ENCODE measurements at regions not wholly inside any gene's neighbourhood (a gene's known extent, or its start where the extent isn't known, plus 50 kb on each side); places are given as distances from the start of the nearest gene placed in this dataset.

DNA sequence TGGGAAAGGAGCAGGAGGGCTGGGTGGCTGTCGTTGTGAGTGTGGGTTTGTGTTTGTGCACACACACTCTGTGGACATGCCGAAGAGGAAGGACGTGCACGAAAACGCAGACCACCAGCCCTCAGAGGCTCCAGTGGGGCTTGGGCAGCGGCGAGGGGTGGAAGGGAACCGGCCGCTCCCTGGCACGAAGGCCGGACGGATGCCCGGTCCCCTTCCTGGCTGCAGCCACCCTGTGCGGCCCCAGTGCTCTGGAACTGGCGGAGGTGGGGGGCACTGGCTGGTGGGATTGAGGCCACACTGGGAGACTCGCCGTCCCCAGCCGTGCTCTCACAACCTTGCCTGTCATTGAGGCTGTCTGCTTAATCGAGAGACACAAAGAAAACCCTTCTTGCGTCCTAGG lies 852.6 kb upstream of the SALL3 start:
- Histone ChIP-seq H3K79me2 (ENCODE audit: control insufficient read depth, insufficient read depth, low read length) (no peaks in the 10 kb centered on the region), H3K9me3 (ENCODE audit: control insufficient read depth, low read depth, low read length) (peaks cover 22% of the 10 kb centered on the region), H3K9ac (ENCODE audit: control insufficient read depth, extremely low read depth, insufficient read depth, low read length) (no peak overlapping the region), H4K20me1 (ENCODE audit: control insufficient read depth, extremely low read depth, insufficient read depth, low read length) (no peaks in the 10 kb centered on the region), H3K9me1 (ENCODE audit: control insufficient read depth, extremely low read depth, insufficient read depth, low read length) (no peaks in the 10 kb centered on the region), H2AFZ (ENCODE audit: control insufficient read depth, low read length) (no peak overlapping the region), H3K4me3 (ENCODE audit: control insufficient read depth in 2 of 3, extremely low read depth in 1 of 3, insufficient read depth in 2 of 3, low read depth in 1 of 3, low read length in 3 of 3) (no peak overlapping the region), H3K4me1 (ENCODE audit: control insufficient read depth, extremely low read depth, insufficient read depth, low read length) (no peaks in the 10 kb centered on the region), H3K36me3 (ENCODE audit: control insufficient read depth in 2 of 2, extremely low read depth in 1 of 2, insufficient read depth in 2 of 2, low read length in 2 of 2) (no peaks in the 10 kb centered on the region), H3K4me2 (ENCODE audit: control insufficient read depth, extremely low read depth, insufficient read depth, low read depth, low read length) (no peak overlapping the region), H3K27ac (ENCODE audit: control insufficient read depth, insufficient read depth, low read length) (no peak overlapping the region), H3K27me3 (ENCODE audit: control insufficient read depth, extremely low read depth, insufficient read depth, low read length) (no peaks in the 10 kb centered on the region)
- TF ChIP-seq, protein P1, sequence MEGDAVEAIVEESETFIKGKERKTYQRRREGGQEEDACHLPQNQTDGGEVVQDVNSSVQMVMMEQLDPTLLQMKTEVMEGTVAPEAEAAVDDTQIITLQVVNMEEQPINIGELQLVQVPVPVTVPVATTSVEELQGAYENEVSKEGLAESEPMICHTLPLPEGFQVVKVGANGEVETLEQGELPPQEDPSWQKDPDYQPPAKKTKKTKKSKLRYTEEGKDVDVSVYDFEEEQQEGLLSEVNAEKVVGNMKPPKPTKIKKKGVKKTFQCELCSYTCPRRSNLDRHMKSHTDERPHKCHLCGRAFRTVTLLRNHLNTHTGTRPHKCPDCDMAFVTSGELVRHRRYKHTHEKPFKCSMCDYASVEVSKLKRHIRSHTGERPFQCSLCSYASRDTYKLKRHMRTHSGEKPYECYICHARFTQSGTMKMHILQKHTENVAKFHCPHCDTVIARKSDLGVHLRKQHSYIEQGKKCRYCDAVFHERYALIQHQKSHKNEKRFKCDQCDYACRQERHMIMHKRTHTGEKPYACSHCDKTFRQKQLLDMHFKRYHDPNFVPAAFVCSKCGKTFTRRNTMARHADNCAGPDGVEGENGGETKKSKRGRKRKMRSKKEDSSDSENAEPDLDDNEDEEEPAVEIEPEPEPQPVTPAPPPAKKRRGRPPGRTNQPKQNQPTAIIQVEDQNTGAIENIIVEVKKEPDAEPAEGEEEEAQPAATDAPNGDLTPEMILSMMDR (optimal IDR thresholded peaks at IDR 0.05 in 1 of 3, IDR thresholded peaks at IDR 0.05 in 1 of 3, conservative IDR thresholded peaks at IDR 0.05 in 1 of 3; ENCODE audit: extremely low read depth in 1 of 3, insufficient read depth in 2 of 3, low read length in 3 of 3) = no peak
- TF ChIP-seq EZH2 (IDR thresholded peaks at IDR 0.05; ENCODE audit: low read length) = no peak
- dilution Hi-C loops (cut with MboI; ENCODE audit: extremely low pct_ligation_motif_present, low sequenced_read_pairs) = no loop called here
- DNase-seq (ENCODE audit: low read depth, low spot score) = no peak
- no peak for FAIRE-seq

DNA sequence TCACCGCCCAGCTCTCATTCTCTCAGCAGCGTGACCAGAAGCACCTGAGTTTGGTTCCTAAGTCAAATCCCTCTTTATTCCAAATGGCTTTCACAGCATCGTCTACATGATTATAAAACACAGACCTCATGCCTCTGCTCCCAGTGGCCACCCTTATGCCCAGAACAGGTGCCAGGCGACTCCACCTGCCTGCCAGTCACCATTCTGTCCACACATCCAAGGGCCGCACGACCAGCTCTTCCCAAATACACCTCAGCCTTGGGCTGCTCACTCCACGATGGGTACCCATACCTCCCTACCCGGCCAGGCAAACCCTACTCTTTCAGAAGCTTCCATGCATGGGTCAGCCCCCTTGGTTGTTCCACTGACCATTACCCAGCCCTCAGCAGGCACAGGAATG lies 851.6 kb upstream of the SALL3 start:
- no peak overlapping the region for H2AFZ ChIP-seq (ENCODE audit: control insufficient read depth, low read length)
- H3K79me2 ChIP-seq (ENCODE audit: control insufficient read depth, insufficient read depth, low read length) = no peaks in the 10 kb centered on the region
- TF ChIP-seq, protein P1 (optimal IDR thresholded peaks at IDR 0.05 in 1 of 3, IDR thresholded peaks at IDR 0.05 in 1 of 3, conservative IDR thresholded peaks at IDR 0.05 in 1 of 3; ENCODE audit: extremely low read depth in 1 of 3, insufficient read depth in 2 of 3, low read length in 3 of 3) = no peak
- no peak for TF ChIP-seq EZH2 (IDR thresholded peaks at IDR 0.05; ENCODE audit: low read length)
- no peaks in the 10 kb centered on the region for H3K4me1 ChIP-seq (ENCODE audit: control insufficient read depth, extremely low read depth, insufficient read depth, low read length)
- no peak overlapping the region for H3K4me3 ChIP-seq (ENCODE audit: control insufficient read depth in 2 of 3, extremely low read depth in 1 of 3, insufficient read depth in 2 of 3, low read depth in 1 of 3, low read length in 3 of 3)
- H3K27ac ChIP-seq (ENCODE audit: control insufficient read depth, insufficient read depth, low read length) = no peak overlapping the region
- peaks cover 23% of the 10 kb centered on the region for H3K9me3 ChIP-seq (ENCODE audit: control insufficient read depth, low read depth, low read length)
- no peaks in the 10 kb centered on the region for H3K27me3 ChIP-seq (ENCODE audit: control insufficient read depth, extremely low read depth, insufficient read depth, low read length)
- H3K36me3 ChIP-seq (ENCODE audit: control insufficient read depth in 2 of 2, extremely low read depth in 1 of 2, insufficient read depth in 2 of 2, low read length in 2 of 2) = no peaks in the 10 kb centered on the region
- DNase-seq (ENCODE audit: low read depth, low spot score) = no peak
- no peak overlapping the region for H3K9ac ChIP-seq (ENCODE audit: control insufficient read depth, extremely low read depth, insufficient read depth, low read length)
- FAIRE-seq = no peak
- no peak overlapping the region for H3K4me2 ChIP-seq (ENCODE audit: control insufficient read depth, extremely low read depth, insufficient read depth, low read depth, low read length)
- H4K20me1 ChIP-seq (ENCODE audit: control insufficient read depth, extremely low read depth, insufficient read depth, low read length) = no peaks in the 10 kb centered on the region
- H3K9me1 ChIP-seq (ENCODE audit: control insufficient read depth, extremely low read depth, insufficient read depth, low read length) = no peaks in the 10 kb centered on the region
- dilution Hi-C loops (cut with MboI; ENCODE audit: extremely low pct_ligation_motif_present, low sequenced_read_pairs) = no loop called here

Data from keratinocyte (primary cell).